T-helper 2 cell treated with Interferon-gamma antibody and Interleukin-4, amounts not matched to agents 100 ng/mL and 5 ng/mL, for 36 hours (primary cell): ENCODE measurements at regions not wholly inside any gene's neighbourhood (a gene's known extent, or its start where the extent isn't known, plus 50 kb on each side); places are given as distances from the start of the nearest gene placed in this dataset.

Source experiments
- intact Hi-C: fragments of 100-400 bp; cut with micrococcal nuclease; formaldehyde crosslinking; loops from one replicate; pipeline ENCODE4 v1.15.1; 2023

- intact Hi-C loops = no loop called here
These were observed 1061.0 kb downstream of the NR2F1-AS1 start for GRCh38 chr5:92519811-92520632.

GRCh38 chr5:92518318-92518904 is 1062.6 kb downstream of the NR2F1-AS1 start:
- intact Hi-C loops = no loop called here

GRCh38 chr5:92514896-92515295 is 1066.1 kb downstream of the NR2F1-AS1 start:
- intact Hi-C loops = no loop called here

- intact Hi-C loops = no loop called here
These were observed 1068.0 kb downstream of the NR2F1-AS1 start for GRCh38 chr5:92513067-92513466.

GRCh38 chr5:92508271-92508670 is 1072.7 kb downstream of the NR2F1-AS1 start:
- intact Hi-C loops = no loop called here

GRCh38 chr5:92505925-92506324 is 1075.1 kb downstream of the NR2F1-AS1 start:
- intact Hi-C loops = no loop called here

GRCh38 chr5:92505145-92505544 is 1075.9 kb downstream of the NR2F1-AS1 start:
- intact Hi-C loops = no loop called here

- intact Hi-C loops = no loop called here
These were observed 1076.7 kb downstream of the NR2F1-AS1 start for GRCh38 chr5:92504346-92504745.

GRCh38 chr5:92500752-92501151 is 1080.3 kb downstream of the NR2F1-AS1 start:
- intact Hi-C loops = no loop called here

- intact Hi-C loops = no loop called here
These were observed 1084.5 kb downstream of the NR2F1-AS1 start for GRCh38 chr5:92496545-92496944.

- intact Hi-C loops = no loop called here
These were observed 1086.5 kb downstream of the NR2F1-AS1 start for GRCh38 chr5:92494508-92494907.

GRCh38 chr5:92492908-92493307 is 1088.1 kb downstream of the NR2F1-AS1 start:
- intact Hi-C loops = no loop called here

GRCh38 chr5:92484484-92484883 is 1096.5 kb downstream of the NR2F1-AS1 start:
- intact Hi-C loops = no loop called here

GRCh38 chr5:92472981-92473566 is 1090.0 kb upstream of the ARRDC3 start:
- intact Hi-C loops = no loop called here

GRCh38 chr5:92471861-92472260 is 1088.7 kb upstream of the ARRDC3 start:
- intact Hi-C loops = no loop called here

GRCh38 chr5:92470770-92471169 is 1087.7 kb upstream of the ARRDC3 start:
- intact Hi-C loops = no loop called here

- intact Hi-C loops = no loop called here
These were observed 1085.2 kb upstream of the ARRDC3 start for GRCh38 chr5:92468295-92468694.

- intact Hi-C loops = no loop called here
These were observed 1084.6 kb upstream of the ARRDC3 start for GRCh38 chr5:92467695-92468094.

- intact Hi-C loops = no loop called here
These were observed 1077.4 kb upstream of the ARRDC3 start for GRCh38 chr5:92460505-92460904.

- intact Hi-C loops = no loop called here
These were observed 1076.5 kb upstream of the ARRDC3 start for GRCh38 chr5:92459654-92460053.

- intact Hi-C loops = no loop called here
These were observed 1071.9 kb upstream of the ARRDC3 start for GRCh38 chr5:92455011-92455410.

- intact Hi-C loops = no loop called here
These were observed 1061.8 kb upstream of the ARRDC3 start for GRCh38 chr5:92444888-92445287.

GRCh38 chr5:92435781-92436180 is 1052.7 kb upstream of the ARRDC3 start:
- intact Hi-C loops = no loop called here
